ENCODE measurements at regions not wholly inside any gene's neighbourhood (a gene's known extent, or its start where the extent isn't known, plus 50 kb on each side); places are given as distances from the start of the nearest gene placed in this dataset.

DNA sequence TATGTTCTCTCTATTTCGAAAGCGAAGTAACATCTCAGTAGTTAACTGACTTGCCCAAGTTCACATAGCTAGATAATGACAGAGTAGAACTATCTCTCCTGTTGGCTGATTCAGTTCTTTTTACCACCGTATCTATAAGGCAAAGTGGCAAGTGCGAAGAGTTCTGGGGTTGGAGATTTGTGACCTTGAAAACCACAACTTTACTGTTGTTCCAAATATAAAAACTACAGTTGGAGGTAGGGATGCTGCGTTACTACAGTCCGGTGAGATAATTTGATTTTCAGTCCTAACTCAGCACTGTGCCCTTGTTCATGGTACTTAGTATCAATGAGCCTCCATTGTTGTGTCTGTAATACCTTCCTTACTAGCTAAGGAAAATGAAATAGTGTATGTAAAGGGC is 71.2 kb upstream of the GOLGA8B start (continued):
- TF ChIP-seq, protein P1, sequence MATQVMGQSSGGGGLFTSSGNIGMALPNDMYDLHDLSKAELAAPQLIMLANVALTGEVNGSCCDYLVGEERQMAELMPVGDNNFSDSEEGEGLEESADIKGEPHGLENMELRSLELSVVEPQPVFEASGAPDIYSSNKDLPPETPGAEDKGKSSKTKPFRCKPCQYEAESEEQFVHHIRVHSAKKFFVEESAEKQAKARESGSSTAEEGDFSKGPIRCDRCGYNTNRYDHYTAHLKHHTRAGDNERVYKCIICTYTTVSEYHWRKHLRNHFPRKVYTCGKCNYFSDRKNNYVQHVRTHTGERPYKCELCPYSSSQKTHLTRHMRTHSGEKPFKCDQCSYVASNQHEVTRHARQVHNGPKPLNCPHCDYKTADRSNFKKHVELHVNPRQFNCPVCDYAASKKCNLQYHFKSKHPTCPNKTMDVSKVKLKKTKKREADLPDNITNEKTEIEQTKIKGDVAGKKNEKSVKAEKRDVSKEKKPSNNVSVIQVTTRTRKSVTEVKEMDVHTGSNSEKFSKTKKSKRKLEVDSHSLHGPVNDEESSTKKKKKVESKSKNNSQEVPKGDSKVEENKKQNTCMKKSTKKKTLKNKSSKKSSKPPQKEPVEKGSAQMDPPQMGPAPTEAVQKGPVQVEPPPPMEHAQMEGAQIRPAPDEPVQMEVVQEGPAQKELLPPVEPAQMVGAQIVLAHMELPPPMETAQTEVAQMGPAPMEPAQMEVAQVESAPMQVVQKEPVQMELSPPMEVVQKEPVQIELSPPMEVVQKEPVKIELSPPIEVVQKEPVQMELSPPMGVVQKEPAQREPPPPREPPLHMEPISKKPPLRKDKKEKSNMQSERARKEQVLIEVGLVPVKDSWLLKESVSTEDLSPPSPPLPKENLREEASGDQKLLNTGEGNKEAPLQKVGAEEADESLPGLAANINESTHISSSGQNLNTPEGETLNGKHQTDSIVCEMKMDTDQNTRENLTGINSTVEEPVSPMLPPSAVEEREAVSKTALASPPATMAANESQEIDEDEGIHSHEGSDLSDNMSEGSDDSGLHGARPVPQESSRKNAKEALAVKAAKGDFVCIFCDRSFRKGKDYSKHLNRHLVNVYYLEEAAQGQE (IDR thresholded peaks at IDR 0.05; ENCODE audit: borderline replicate concordance) = no peak
- TF ChIP-seq, protein P1 (CRISPR knock-in tag; IDR thresholded peaks at IDR 0.05; ENCODE audit: low read depth) = no peak
- TF ChIP-seq ZNF274 (IDR thresholded peaks at IDR 0.05; ENCODE audit: borderline replicate concordance, low read depth, low read length) (no peak), CC2D1A (IDR thresholded peaks at IDR 0.05) (no peak; the same call in 1 of the 2 replicates), TAL1 (IDR thresholded peaks at IDR 0.05) (peak; percentile 56; the same call in 1 of the 2 replicates), ZNF449 (CRISPR knock-in tag; IDR thresholded peaks at IDR 0.05) (no peak), PCBP2 (IDR thresholded peaks at IDR 0.05; ENCODE audit: low read depth, low read length, poor library complexity, severe bottlenecking) (no peak), SNRNP70 (optimal IDR thresholded peaks at IDR 0.05; ENCODE audit: low read depth, low read length) (no peak), SRSF9 (IDR thresholded peaks at IDR 0.05; ENCODE audit: borderline replicate concordance, low read depth, low read length) (no peak), FIP1L1 (IDR thresholded peaks at IDR 0.05; ENCODE audit: low read depth, low read length, poor library complexity, severe bottlenecking) (no peak), TCF7L2 (IDR thresholded peaks at IDR 0.05; ENCODE audit: low read depth, low read length) (no peak), STAT6 (CRISPR knock-in tag; IDR thresholded peaks at IDR 0.05) (no peak), MCM7 (IDR thresholded peaks at IDR 0.05) (no peak), ZNF507 (tag; conservative IDR thresholded peaks at IDR 0.05) (no peak), ZNF263 (CRISPR knock-in tag; IDR thresholded peaks at IDR 0.05; ENCODE audit: borderline replicate concordance) (no peak), BCL6 (CRISPR knock-in tag; IDR thresholded peaks at IDR 0.05) (no peak), RBM22 (IDR thresholded peaks at IDR 0.05; ENCODE audit: low read depth, low read length, poor library complexity, severe bottlenecking) (no peak), SIN3A (IDR thresholded peaks at IDR 0.05; ENCODE audit: borderline replicate concordance in 2 of 2, control insufficient read depth in 1 of 2, low read depth in 2 of 2, low read length in 2 of 2) (no peak)
